HG02981 (cell line): ENCODE measurements at regions not wholly inside any gene's neighbourhood (a gene's known extent, or its start where the extent isn't known, plus 50 kb on each side); places are given as distances from the start of the nearest gene placed in this dataset.

Source experiments
- ATAC-seq: cut with Tn5 transposase; IDR thresholded peaks from one replicate; pipeline ENCODE4 v1.9.1; 2021; ENCODE audit warnings: mild to moderate bottlenecking, moderate library complexity; ENCODE audit not compliant: unreplicated experiment

DNA sequence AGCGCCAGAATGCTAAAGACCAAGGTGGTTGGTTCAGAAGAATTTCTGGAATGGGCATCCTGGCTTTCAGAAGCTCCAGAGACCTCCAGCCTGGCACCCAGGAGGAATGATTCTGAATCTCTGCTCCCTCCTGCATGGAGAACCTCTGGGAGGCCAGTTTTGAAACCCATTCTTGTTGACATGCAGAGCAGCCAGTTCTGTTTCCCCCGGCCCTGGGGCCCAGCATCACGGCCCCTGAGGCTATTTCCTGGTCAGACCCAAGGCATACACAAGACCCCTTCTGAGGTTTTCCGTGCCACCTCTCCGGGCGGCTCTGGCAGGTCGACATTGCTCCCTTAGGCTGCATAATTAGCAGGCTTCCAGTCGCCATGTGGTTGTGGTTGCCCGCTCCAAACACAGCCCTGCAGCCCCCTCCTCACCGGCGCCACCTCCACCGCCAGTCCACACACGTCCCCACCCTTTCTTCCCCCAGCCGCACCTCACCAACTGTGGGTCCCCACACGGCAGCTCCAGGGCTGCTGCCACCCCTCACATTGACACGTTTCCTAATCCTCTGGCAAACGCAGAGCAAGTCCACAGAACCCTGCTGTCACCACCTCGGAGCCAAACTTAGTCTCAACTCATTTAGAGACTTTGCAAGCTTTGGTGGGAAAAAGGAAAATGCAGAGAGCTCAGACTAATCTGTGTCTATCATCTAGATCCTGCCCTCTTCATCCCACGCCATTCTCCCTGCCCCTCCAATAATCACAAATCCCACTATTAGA, 367.1 kb downstream of the SOX9 start:
- ATAC-seq, result no peak

DNA sequence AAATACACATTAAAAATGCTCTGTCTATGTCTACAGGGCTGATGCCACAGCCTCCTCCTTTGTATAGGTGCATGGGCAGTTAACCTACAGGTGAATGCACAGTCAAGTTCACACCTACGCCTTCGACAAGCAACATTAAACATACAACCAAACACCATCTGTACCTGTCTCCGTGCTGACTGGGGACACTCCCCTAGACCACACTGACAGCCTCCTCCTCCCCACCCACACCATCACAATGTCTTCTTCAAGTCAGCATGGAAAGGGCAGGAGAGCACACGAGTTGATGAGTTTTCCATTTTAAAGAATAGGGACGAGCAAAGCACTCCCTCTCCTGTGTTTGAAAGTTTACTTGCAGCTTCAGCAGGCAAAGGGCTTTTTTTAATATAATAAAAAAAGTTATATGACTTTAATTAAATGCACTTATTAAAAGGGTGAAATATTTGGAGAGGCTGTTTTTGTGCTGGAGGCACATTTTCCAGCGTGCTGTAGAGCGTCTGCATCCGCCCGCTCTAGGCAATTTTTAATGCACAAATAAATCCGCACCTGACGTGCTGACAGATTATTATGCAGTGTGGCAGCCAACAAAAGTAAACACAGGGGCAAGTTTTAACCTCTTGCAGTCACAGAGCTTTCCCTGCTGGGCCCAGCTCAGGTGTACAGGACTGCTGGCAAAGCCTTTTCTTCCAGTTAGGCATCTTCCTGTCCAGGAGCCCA, 367.9 kb downstream of the SOX9 start:
- ATAC-seq, result no peak

DNA sequence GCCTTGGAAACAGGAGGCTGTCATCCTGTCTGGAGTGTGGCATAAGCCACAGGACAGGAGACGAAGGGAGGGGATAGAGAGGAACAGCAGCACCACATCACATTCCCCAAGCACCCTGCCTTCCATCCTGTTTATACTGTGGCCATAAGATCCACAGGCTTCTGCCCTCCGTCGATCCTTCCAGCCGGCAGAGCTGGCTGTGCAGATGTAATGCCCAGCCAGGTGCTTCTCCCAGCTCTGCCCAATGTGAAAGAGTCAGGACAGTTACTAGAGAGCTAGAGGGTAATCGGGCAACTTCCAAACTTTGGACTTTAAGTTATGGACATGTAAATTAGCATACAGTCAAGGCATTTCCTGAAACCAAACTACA, 368.4 kb downstream of the SOX9 start:
- no peak for ATAC-seq

DNA sequence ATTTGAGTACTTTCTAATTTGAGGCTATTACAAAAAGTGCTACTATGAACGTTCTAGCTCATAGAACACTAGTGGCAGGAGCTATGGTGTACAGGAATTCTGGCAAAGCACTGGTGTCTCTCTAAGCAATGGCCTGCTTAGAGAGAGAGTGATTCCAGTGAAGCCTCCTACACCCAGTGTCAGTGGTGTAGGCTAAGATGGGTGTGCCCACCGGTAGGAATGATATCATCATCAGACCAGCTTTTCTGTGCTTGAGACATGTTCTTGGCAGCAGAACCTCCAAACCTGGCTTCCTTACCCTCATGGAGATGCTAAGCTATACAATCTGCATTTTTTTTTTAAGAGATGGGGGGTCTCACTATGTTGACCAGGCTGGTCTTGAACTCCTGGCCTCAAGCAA, 370.3 kb downstream of the SOX9 start:
- ATAC-seq, result no peak

DNA sequence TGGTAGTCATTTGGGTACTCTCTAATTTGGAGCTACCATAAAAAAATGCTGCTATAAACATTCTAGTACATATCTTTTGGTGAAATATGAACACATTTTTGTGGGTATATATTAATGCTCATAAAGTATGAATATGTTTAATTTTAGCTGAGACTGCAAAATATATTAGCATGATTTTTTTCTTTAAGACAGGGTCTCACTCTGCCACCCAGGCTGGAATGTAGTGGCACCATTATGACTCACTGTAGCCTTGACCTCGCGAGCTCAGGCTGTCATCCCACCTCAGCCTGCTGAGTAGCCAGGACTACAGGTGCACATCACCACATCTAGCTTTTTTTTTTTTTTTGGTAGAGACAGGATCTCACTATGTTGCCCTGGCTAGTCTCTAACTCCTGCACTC, 371.7 kb downstream of the SOX9 start:
- no peak for ATAC-seq

DNA sequence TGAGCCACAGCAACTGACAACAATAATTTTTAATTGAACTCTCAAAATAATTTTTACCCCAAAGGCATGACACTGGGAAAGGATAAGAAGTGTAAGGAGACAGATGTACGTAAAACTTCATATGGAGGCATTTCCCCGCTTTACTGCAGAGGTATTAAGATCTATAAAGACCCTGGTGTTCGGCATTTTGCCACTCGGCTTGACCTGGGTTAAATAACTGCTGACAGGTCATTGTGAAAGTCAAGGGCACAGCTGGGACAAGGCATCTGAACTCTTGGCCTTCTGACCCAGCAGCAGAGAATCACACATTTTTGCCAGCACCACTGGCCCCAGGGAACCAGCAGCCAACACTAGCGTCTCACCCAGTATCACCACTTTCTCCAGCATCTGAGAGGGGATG, 372.1 kb downstream of the SOX9 start:
- ATAC-seq, result no peak

DNA sequence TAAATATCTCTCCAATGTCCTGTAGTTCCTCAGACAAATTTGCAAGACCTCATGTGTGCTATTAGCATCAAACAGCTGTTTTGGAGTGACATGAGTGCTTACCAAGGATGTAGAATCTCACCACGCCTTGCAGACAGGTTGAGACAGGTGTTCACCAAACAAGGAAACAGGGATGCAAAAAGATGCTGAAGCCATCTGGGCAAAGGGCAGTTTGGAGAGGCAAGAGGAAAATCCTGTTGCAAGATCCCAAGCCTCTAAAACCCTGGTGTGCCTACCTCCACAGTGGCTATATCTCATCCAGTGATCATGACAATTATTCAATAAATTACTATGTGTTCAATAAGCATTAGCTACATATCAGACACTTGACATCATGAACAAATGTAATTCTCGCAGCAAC, 373.7 kb downstream of the SOX9 start:
- no peak for ATAC-seq

DNA sequence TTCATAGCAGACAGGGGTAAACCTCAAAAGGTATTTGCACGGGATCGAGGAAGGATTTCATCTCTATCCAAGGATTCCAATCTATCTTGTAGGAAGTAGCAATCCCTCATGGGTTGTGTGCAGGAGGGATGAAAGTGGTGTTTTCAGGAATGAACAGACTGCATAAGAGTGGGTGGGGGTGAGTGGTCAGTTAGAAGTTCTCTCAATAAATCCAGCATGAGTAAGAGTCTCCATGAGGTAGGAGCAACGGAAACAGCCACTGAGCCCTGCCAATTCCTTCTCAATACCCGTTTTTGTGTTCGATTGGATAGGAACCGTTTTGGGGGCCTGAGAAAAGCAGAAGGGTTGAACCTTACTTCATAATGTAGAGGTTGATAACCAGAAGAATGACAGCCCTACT, 375.6 kb downstream of the SOX9 start:
- ATAC-seq, result no peak

DNA sequence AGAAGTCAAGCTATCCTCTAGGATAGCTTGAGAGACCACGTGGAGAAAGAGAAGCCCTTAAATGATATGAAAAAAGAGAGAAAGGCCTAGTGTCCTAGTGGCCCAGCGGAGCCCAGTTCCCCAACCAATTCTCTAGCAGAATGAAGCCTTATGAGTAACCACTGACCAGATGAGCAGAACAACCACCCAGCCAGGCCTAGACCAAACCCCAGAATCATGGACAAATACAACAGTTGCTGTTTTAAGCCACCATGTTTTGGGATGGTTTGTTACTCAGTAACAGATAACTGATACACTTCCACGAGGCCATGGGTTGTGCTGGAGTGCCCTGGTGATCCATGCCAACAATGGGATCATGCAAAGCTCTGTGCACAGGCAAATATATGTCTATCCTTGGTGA, 377.1 kb downstream of the SOX9 start:
- no peak for ATAC-seq

DNA sequence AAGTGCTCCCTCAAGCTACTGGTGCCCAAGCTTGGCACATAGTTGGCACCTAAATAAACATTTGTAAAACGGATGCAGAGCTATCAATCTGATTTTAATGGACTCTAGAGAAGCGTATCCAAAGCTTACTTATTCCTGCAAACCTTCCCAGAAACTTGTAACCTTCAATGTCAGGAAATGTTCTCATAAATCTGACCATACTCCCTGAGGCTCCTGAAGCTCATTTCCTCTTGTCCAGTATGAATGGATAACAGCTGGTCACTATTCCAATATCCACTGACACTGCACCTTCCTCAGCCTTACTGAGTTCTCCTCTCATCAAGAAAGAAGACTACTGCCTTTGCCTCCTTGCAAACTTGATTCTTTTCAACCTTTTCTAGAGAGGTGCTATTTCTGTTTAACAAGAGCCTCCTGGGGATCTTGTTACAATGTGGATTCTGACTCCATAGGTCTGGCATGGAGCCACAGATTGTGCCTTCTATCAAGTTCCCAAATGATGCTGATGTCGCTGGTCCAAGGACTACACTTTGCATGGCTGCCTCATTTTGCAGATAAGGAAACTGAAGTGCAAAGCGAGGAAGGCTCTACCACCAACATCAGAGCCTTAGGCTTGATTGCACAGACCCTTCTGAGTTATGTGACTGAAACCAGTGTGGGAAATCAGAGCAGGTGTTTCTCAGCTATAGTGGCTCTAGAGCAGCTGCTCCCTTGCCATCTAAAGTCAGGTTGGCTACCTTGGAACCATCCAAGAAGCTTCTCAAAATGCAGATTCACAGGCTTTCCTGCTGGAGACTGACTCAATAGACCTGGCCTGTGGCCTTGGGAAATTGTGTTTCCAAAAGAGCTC, 377.8 kb downstream of the SOX9 start:
- peak; percentile 51 for ATAC-seq

DNA sequence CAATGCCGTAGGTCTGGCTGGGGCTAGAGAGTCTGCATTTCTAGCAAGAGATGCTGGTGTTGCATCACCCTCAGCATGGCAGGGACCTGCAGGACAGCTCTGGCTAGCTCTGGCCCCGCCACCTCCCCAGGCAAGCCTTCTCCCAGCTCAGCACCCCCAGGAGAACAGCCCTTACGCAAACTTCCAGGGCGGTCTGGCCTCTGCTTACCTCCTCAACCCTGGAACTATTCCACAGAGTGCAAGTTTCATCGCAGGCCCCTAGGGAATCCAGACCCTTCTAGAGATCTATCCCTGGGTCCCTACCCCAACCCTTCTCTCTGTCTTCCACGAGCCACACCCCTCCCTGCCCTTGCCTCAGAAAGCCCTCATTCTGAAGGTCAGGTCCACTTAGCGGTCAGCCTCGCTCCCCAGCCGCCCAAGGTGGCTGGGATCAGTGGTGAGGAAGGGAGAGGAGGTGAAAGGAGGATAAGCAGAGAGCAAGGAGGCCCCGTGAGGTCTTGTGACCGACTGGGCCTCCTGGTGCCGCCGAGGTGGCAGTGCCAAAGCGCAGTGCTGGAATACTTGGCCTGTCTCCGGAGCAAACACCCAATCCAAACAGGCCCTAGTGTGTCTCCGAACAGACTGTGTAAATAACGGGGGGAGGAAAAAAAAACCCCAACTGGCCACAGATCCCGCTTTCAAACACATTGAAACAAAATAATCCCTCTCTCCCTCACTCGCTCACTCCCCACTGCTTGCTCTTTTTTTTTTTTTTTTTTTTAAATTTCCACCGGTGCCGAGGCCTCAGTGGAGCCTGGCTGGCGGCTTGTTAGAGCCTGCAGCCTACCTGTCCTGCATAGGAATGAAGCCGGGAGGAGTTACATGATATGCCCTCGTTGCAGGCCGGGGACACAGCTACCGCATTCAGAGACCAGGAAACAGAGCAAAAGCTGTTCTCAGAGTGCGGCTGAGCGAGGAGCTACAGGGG, 380.9 kb downstream of the SOX9 start:
- no peak for ATAC-seq

DNA sequence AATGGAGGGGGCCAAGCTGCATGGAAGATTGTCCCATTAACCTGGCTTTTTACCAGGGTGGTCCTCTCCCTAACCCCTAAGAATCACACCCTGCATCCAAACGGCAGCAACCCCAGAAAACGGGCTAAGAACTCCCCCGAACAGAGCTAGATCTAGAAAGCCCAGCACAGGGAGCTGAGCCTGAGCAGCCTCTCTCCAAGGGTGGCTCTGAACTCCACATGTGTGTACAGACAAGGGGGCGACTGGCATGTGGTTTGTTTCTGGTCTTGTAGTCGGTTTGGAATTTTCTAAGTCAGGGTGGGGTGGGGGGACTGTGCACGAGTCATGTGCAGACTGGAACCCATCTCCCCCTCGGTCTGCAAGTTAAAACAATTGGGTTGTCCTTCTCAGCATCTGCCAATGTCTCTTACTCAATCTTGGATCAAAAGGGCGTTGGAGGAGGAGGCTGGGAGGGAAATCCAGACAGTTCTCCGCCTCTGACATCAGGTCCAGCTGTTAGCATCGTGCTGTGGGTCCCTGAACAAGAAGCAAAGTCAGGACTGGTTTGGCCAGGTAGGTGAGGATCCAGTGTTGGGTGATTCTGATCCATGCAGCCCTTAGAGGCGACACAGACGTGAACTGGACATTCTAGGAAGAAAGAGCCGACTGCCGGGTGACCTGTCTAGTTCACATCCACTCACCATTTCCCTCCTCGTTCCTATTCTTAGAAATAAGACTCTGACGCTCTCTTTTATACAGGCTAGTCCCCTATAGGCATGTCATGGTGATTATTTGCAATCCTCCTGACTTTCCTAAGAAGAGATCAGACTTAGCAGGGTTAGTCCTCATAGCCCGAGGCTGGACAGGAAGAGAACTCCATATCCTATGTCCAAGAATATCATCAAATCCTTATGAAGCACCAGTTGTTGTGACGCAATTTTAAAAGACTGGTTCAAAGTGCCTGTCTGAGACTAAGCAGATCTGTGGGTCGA, 381.8 kb downstream of the SOX9 start:
- ATAC-seq, result no peak

DNA sequence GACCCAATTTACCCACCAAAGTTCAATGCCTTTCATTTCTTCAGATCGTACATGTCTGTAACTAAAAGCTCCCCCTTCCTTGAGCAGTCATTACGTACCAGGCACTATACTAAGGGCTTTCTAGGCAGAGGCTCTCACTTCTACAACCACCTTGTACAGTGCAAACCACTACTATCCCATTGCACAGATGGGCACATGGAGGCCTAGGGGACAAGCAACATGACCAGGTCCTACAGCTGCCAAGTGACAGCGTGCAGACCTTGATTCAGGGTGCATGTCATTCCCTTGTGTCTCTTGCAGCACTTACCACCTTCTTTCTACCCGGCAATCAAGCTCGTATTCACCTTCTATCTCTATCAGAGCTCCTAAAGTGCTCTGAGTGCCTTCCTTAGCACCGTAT, 382.7 kb downstream of the SOX9 start:
- no peak for ATAC-seq

DNA sequence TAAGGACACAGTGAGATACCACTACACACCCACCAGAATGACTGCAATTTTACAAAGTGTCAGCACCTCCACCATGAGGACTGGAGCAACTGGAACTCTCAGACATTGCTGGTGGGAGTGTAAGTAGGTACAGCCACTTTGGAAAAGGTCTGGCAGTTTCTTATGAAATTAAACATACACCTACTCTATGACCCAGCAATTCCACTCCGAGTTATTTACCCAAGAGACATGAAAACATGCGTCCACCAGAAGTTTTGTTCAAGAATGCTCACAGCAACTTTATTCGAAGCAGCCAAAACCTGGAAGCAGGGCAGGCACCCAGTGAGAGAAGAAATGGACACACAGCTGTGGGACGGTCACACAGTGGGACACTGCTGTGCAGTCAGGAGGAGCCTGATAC, 384.0 kb downstream of the SOX9 start:
- ATAC-seq, result no peak

DNA sequence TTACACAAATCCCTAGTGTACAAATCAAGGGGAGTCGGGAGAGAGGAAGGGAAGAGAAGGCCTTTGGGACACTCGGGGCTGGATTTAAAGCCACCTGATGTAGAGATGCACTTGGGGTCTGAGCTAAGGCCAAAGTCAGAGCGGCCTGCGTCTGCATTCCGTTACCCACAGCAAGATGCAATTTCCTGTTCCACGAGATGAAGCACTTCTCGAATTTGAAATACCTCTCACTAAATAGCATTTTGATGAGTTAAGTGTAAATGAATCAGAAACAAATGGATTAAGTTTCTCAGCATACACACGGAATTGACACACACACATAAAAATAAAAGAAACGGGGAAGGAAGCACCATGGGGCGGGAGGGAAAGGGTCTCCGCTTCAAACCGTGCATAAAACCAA, 386.0 kb downstream of the SOX9 start:
- ATAC-seq, result no peak

DNA sequence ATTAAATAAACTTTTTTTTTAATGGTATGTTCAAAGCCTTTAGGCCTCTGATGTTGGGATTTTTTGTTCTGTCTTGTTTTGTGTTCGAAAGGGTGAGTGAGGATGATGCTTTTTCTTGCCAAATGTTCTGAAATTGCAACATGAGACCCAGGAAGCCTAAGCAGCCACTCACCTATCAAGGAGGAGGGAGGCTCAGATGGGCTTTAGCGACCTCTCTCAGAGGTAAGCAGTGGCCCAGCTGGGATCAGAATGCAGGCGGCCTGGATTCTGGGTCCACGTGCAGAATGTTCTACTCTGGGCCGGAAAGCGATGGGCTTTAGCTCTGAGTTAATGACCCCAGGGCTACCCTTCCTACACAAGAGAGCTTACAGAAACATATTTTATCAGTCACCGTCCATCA, 386.6 kb downstream of the SOX9 start:
- no peak for ATAC-seq

DNA sequence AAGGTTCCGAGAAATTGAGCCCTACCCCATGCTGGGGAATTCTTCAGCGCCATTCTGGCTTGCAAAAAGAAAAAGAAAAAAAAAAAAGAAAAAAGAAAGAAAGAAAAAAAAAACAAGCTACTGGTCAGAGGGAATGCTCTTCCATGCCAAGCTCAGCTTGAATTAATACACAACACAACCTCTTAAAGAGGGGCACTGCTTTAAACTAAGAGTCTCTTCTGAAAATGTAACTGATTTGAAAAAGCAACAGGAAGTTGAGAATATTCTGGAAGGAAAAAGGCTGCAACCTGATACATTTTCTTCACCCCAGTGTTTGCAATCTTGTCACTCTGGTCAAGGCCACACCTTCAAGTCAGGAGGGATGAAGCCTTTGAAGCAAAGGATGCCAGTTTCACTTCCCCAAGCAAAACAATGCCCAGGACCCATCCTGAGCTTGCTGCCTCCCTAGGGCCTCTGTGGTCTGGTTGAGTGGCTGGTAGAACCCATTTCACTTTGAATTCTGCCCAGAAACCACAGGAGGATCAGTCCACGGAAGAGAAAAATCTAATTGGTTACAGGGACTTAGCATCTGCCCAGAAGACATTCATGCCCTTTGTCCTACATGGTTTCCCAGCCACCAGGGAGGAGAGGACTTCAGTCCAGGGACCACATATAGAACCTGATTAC, 389.7 kb downstream of the SOX9 start:
- ATAC-seq, result peak; percentile 79

DNA sequence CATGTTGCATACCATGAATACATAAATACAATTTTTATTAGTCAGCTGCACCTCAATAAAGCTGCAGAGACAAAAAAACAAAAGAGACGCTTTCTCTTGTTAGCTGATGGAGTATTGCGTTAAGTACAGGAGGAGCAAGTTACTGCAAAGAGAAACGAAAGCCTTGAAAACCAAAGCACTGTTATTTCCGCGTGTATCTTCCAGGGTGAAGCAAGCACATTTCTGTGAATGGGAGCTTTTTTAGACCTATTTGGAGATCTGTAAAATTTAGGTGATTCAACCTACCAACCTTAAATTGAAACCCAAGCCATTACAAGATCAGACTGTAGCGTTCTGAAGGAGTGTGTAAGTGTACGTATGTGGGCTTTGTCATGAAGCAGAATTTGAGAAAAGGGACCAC, 390.4 kb downstream of the SOX9 start:
- ATAC-seq, result no peak

DNA sequence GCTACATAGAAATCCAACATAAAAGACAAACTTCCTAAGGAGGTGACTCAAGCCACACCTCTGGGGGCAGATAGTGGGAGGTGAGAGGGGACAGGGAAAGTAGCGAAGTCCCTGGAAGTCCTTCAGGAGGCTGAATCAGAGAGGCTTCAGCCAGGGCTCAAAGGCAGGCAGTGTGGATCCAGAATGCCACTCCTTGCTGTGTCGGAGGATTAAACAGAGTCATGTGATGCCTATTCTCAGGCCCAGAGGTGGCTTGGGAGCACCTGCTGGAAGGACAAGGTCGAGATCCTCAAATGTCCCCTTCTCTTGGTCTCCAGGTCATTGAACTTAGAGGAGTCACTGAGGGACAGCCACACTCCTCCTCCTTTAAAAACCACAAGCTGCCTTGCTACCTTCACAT, 391.1 kb downstream of the SOX9 start:
- no peak for ATAC-seq
